NOMO-1 treated with dmso at 0.1 percent for 144 hours (cell line): ENCODE measurements at regions not wholly inside any gene's neighbourhood (a gene's known extent, or its start where the extent isn't known, plus 50 kb on each side); places are given as distances from the start of the nearest gene placed in this dataset.

ENCODE experiments used
- DNase-seq: peaks from one replicate; lab custom pipeline; 2025; ENCODE audit not compliant: unreplicated experiment; lab: John Stamatoyannopoulos, UW

DNA sequence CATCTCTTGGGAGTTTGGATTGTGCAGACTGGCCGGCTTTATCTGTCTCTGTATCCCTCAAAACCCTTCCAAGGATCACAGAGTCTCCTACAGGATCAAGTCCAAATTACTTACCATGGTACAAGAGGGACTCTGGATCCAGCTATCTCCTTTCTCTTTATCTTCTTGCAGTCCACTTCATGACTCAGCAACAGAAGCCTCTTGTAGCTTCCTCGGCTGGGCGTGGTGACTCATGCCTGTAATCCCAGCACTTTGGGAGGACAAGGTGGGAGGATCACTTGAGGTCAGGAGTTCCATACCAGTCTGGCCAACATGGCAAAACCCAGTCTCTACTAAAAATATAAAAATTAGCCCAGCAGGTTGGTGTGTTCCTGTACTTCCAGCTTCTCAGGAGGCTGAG lies 189.7 kb downstream of the BCAT1 start:
- no peak for DNase-seq

DNA sequence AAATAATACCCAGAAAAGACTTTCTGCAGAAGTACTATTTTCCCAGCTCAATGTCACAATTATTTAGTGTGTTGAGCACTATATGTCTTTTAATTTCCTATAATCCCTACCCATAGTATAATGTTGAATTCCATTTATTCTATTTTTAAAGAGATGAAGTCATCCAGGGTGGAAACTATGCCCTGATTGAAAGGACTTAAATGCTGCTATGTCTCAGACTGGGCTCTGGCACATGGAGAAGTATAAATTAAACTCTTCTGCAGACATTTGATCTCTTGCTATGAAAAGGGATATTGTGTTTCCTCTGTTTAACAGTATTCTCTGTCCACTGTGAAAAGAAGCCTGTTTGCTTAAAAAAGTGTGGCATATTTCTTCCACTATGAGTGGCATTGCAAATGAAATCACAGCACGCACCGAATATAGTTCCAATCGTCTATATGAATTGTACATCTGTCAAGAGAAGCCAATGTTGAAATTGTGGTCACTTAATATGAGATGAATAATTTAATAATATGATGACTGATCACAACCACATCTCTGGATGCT lies 192.3 kb downstream of the BCAT1 start:
- no peak for DNase-seq

GRCh38 chr12:24754690-24755638 lies 193.9 kb downstream of the BCAT1 start:
- DNase-seq = no peak

DNA sequence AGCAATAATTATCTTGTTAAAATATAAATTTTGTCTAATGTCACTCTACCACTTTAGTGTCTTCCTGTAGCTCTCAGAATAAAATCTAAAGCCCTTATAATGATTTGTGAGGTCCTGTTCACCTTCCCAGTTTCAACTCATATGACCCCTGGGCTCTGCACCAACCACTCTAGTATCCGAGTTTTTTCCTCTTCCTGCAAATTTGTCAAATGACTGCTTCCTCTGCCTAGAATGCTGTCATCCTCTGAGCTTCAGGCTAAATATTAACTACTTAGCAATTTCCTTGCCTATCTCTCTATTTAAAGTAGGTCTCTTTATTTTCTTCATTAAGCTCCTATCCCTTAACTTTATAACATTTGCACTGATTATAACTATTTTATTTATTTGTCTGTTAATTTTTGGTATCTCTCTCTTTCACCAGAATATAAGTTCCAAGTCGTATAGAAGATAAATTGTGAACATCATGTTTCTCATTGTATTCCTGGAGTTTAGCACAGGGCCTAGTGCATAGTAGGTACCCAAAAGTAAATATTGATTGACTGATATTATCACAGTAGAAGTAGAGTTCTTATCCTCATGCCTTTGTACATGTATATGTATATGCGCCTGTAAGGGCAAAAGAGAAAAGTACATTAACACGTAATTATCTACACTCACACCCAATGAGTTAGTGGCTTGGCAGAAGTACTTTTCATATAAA lies 196.0 kb downstream of the BCAT1 start:
- no peak for DNase-seq

- no peak for DNase-seq
These were observed 197.7 kb downstream of the BCAT1 start for GRCh38 chr12:24751181-24751580.

GRCh38 chr12:24750263-24750662 lies 198.6 kb downstream of the BCAT1 start:
- DNase-seq = no peak

DNA sequence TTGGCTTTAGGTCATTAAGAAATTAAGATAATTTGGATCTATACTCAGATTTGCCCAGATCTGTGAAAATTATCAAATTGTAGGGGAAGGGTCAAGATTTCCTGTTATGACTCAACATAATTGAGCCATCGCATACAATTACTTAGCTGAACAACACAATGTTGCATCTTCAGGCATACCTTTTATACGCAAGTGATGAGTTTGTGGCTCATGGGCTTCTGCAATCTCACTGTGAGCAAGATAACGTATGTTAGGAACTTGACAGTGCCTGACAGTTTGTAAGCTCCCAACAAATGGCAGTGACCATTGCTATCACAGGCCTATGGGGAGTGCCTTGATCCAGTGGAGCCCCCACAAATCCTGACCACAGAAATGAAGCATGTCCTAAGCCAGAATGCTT lies 199.7 kb downstream of the BCAT1 start:
- DNase-seq = no peak

DNA sequence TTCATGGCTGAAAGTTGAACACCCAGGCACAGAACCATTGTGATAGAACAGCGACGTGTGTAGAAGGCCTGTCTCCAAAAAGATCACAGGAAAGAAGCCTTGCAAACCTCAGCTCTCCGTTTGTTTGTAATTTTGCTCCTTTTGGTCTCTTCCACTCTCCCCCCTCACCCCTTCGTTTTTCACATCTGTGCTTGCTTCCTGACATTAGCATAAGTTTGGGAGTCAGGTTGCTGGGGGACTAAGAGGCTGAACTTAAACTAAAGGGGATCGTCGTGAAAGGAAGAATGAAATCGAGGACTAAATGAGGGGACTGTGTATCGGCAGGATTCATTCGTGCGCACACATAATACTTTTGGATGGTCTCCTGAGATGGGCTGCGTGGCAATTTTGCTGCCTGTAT lies 200.6 kb downstream of the BCAT1 start:
- no peak for DNase-seq

DNA sequence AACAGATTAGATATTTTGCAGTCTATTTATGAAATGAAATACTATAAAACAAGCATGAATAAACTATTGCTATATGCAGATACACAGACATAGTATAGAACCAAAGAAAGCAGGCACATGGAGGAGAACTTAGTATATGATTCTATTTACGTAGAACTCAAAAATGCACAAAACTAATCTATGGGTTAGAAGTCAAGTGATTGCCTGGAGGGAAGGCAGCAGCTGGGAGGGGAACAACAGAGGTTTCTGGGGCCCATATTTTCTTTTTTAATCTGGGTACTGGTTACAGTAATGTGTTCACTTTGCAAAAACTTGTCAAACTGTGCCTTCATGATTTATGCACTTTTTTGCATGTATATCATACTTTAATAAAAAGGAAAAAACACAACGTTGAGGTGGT lies 202.0 kb downstream of the BCAT1 start:
- DNase-seq = no peak

GRCh38 chr12:24746006-24746671 lies 202.8 kb downstream of the BCAT1 start:
- DNase-seq = no peak

DNA sequence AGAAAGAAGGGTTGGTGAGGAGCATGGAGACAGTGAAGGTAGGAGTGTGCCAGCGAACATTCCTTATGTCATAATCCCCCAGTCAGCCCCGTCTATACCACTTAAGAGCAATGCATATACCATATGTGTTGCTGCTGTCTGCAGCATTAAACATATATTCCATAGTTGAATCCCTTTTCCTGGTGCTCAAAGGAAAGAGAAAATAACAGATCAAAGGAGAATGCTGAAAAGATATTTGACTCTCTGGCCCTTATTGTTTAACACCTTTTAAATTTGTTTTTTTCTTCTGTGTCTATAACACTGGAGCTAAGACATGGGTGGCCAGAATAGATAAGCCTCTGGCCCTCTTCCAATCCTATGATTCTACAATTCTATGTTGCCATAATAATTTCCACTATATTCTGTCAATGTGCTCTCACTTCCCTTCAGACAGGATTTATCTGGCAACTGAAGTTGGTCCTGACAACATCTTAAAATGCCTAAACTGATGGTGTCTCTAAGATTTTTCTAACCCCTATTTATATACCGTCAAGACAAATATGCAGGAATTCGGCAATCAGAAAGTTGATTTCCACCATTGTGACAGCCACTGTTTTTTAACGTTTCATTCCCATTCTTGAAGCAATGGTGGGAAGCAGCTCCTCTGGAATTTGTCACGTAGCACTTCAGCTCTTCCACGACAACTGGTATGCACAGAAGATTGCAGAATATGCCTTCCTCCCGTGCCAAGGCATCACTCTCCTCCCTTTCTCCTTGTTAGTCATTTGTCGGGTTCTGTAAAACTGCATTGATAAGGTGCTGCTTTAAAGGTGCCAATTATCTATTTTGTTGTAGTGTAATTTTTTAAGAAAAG lies 204.7 kb downstream of the BCAT1 start:
- no peak for DNase-seq

GRCh38 chr12:24742378-24742777 lies 206.5 kb downstream of the BCAT1 start:
- DNase-seq = peak; percentile 87

- no peak for DNase-seq
These were observed 207.7 kb downstream of the BCAT1 start for GRCh38 chr12:24741216-24741615.

DNA sequence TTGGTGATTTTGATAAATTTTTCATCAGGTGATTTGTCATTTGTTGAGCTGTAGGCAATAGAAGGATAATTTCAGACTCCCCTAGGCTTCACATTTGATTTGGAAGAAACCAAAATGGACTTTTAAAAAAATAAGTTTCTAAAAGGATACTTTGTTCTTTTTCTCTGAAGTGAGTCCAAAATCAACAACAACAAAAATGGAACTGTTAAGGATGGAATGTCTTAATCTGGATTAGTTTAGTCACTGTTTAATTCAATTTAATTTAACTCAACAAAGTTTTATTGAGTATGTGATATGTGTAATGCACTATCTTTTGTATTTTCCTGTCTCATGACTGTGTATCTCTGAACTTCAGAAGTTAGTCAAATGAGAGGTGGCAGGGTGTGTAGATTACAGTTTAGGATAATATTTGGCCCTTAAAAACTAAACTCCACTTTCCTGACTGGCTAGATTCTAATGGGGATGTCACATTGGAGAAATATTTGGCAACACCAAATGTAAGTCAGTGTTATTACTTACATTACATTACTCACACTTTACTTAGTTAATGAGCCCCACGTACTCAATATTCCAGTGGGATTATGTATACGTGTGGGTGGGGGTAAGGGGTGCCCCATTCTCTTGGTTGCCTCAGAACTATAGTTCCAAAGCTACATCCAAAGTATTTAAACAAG lies 209.7 kb downstream of the BCAT1 start:
- no peak for DNase-seq

GRCh38 chr12:24738441-24738840 lies 210.5 kb downstream of the BCAT1 start:
- DNase-seq = no peak

DNA sequence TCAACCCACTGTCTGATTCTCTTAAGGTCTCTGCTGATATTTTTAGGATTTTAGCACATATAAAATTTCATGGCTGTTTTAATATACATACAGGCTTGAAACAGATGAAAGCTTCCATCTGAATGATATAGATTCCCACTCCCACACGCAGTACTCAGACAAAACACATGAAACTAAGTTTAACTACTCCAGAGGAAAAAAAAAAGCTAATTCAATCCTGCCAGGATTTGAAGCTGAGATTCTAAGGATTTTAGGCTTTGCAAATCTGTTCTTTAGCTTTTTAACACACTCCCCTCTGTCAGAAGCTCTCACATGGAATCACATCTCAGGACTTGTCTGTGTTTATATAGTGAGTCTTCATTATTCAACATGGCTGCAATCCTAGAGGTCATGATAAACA lies 217.3 kb downstream of the BCAT1 start:
- no peak for DNase-seq

- no peak for DNase-seq
These were observed 218.4 kb downstream of the BCAT1 start for GRCh38 chr12:24730489-24730896.

GRCh38 chr12:24728826-24729225 lies 220.1 kb downstream of the BCAT1 start:
- DNase-seq = no peak

GRCh38 chr12:24728366-24728765 lies 220.5 kb downstream of the BCAT1 start:
- DNase-seq = no peak

DNA sequence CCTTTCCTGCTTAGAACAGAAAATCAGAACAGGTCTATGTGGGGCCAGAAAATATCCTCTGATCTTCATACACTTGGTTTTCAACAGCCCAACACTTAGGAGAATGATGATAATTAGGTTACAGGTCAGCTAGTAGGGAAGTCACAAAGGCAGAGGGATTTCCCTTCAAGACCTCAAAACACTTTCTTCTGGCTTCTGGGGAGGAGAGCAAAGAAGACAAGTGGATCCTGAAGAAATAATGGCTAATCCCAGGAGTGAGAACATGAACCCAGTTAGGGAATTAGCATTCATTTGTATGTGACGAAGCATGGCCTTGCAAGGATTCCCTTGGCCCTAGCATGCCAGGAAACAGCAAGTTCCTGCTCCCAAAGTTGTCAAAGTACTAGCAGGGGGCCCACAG lies 223.3 kb downstream of the BCAT1 start:
- DNase-seq = no peak
